Activated CD8-positive, alpha-beta memory T cell treated with anti-CD3 and anti-CD28 coated beads, Interleukin-2, amount 50 U/mL, for 1 hour (primary cell): ENCODE measurements at regions not wholly inside any gene's neighbourhood (a gene's known extent, or its start where the extent isn't known, plus 50 kb on each side); places are given as distances from the start of the nearest gene placed in this dataset.

Experiments
- DNase-seq: peaks from one replicate; pipeline ENCODE4 v3.0.0-alpha.2; 2020; ENCODE audit errors: extremely low read depth

DNA sequence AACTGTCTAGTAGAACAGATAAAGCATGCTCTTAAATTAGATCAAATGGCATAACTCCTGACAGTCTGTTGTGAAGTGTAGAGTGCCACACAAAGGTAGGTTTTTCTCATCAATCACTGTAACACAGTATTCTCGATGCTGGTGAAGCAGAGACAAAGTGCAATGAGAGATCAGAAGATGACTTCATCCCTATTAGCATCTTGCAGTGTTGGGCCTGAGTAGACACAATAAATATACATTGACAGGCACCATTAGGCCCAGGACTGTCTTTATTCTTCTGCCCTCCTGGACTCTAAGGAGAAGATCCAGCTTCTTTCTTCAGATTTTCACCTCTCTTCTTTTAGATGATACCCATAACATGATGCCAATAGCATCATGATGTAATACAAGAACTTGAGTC, 478.0 kb upstream of the TENM4 start:
- DNase-seq: no peak

DNA sequence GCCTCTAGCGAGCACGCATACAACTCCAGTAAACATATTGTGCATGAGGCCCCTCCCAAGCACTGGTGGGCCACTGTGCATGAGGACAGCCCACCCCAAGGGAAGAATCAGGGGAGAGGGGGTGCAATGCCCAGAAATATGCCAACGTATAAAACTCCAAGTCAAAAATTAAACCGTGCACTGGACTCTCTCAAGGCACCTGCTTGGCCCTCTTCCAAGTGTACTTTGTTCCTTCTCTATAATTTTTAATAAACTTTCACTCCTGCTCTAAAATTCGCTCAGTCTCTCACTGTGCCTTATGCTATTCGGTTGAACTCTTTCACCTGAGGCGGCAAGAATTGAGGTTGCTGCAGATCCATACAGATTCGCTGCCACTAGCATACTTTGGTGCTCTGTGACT, 465.3 kb upstream of the TENM4 start:
- DNase-seq: no peak

DNA sequence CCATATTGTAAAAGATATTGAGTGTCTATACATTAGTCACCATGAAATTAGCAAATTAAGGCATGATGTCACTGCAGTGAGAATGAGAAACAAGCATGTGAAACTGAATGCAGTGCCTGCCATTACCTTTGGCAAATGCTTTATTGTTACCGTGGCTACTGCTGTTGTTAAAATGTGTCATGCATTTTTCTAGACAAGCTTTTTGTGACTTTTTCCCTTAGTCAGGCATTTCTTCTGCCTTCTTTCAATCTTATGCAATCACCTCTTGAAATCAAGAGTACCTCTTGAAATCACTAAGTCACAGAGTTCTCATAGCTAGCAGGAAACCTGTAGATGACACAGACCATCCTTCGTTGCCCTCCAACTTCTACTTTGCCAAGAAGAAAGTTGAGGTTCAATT, 461.7 kb upstream of the TENM4 start:
- DNase-seq: no peak

DNA sequence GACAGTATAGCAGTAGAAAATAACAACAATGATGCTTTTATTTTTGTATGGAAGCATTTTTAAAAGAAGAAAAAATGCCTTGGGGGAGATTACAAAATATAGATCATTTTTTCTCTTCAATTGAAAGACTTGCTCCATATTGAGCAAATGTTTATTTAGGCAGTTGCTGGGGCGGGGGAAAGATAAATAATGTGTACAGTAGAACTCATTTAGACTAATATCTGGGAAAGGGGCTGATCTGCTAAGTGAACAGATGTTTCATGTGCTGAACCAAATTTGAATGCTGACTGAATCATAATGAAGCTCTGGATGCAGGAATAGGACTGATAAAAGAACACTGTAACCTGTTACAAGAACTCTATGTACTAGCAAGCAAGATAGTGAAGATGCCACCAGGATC, 457.1 kb upstream of the TENM4 start:
- no peak for DNase-seq

DNA sequence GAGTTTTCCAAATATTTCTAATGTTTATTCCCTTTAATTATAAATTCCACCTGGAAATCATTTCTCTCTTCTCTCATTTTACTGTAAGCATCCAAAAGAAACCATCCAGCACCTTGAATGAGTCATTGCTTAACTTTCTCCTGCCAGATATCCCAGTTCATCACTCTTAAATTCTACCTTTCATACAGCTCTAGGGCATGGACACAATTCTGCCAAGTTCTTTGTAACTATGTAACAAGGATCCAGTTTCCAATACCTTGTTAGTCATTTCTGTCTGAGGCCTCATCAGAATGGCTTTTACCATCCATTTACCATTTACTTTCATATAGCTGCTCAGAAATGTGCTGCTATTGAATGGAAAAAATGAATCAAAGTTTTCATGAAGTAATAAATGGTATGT, 455.4 kb upstream of the TENM4 start:
- no peak for DNase-seq

DNA sequence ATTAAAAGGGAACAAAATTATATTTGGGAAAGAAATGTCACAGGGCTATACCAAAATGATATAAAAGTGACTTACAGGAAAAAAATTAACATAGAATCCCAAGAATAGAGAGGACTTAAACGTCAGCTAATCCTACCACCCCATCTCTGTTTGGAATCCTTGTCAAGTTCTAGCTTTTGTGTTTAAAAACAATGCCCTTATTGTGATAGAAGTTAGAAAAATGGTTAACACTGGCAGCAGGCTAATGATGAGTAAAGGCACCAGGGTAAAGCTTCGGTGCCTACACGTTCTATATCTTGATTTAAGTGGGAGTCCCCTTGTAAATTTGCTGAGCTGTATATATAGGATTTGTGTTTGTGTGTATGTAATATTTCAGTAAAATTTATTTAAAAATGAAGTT, 453.3 kb upstream of the TENM4 start:
- no peak for DNase-seq

DNA sequence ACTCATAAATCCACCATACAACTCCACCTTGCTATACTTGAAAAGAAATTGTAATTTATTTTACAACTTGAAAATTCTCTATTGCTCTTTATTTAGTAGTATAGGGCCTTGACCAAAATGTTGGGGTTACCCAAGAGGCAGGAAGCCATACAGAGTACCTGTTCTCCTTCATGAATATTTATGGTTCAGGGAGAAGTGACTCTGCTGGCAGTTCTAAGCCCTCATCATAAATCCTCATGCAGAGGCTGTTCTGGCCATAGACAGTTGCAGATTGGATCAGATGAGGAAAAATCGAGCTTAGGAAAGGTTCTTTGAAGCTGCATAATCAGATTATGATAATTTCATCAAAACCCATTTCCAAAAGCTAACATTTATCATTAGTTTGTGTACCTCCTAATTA, 449.4 kb upstream of the TENM4 start:
- DNase-seq: no peak

DNA sequence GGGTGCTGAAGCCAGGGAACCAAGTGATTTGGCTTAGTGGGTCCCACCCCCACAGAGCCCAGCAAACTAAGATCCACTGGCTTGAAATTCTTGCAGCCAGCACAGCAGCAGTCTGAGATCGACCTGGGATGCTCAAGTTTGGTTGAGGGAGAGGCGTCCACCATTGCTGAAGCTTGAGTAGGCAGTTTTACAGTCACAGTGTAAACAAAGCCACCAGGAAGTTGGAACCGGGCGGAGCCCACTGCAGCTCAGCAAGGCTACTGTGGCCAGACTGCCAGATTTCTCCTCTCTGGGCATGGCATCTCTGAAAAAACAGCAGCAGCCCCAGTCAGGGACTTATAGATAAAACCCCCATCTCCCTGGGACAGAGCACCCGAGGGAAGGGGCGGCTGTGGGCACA, 424.1 kb upstream of the TENM4 start:
- no peak for DNase-seq

DNA sequence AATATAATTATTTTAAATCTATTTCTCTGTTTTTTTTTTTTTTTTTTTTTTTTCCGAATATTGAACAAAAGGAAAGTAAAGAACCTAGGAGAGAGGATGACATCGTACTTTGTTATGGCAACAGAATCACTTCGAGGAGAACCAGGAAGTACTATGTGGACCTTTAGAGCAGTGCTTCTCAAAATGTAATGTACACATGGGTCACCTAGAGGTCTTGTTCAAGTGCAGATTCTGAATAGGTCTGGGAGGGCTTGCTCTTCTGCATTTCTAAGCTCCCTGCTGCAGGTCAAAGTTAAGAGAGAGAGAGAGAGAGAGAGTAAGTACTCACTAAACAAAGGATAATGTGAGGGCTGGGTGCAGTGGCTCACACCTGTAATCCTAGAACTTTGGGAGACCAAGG, 419.5 kb upstream of the TENM4 start:
- no peak for DNase-seq

DNA sequence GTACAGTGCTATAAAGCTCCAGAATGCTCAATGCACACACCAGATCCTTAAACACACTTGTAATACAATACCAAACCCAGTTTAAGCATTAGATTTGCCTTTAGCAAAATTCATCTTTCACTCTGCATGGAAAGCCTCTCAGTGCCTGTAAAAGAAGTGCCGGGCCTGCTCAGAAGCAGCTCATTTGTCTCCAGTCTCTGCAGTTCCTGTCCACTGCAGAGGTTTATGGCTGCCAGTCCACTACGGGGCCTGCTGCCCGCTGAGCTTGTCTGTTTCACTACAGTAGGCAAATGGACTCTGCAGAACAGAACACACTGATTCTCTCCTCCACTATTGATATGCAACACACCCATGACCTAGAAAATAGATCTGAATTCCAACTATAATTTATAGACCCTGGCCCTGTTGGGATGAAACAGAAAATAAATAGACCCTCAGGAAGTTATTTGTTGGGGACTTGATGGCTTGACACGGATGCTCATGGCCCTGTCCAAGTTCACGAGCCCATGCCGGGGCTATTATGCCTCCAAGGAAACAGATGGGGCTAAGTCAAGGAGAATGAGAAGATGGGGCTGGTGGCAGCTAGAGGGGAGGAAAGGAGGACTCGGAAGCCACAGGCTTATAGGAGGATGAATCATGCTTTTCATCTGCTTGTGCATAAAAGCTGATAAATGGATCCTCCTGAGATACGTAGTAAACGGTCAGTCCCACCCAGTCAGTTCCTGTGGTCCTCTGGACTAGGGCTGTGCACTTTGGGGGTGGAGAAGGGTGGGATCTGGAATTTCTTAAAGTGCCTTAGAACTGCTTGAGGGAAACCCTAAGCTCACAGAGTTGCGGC, 416.8 kb upstream of the TENM4 start:
- no peak for DNase-seq

DNA sequence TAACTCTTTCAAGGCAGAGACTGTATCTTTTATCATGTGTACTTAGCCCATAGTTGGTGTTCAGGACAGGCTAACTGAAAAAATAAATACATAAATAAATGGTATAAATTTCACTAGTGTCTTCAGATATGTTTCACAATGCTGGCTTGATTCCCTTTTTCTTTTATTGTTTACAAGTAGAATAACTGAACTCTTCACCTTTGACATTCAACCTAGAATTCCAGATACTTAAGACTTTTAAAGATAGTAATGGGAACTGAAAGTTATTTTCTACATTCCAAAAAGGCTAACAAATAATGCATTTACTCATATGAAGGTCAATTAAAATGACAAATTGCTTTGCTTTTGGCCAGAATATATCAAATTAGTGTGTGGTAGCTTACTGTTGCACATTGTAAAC, 411.3 kb upstream of the TENM4 start:
- no peak for DNase-seq

DNA sequence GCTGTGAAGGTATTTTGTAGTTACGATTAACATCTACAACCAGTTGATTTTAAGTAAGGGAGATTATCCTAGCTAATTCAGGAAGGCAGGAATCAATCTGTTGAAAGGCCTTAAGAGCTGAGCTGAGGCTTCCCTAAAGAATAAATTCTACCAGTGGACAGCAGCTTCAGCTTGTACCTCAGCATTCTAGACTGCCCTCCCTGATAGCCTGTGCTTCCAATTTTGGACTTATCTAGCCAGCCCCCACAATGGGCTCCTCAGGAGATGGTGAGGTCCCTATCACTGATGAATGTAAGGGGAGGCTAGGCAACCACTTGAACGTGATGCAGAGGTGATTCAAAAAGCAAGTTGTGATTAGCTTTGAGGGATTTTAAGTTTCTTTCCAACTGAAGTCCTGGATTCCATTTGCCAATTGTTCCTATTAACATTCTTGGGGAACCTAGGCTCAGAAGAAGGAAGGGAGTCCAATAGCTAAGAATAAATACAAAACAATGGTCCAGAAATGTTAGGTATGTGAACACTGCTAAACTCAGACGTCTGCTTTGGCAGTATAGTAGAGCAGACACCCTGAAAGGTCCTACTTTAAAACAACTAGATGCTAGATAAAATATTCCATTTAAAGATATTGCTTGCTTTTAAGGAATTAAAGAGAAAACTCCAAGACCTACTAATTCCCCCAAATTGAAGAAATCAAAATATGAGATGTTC, 404.3 kb upstream of the TENM4 start:
- DNase-seq: no peak

DNA sequence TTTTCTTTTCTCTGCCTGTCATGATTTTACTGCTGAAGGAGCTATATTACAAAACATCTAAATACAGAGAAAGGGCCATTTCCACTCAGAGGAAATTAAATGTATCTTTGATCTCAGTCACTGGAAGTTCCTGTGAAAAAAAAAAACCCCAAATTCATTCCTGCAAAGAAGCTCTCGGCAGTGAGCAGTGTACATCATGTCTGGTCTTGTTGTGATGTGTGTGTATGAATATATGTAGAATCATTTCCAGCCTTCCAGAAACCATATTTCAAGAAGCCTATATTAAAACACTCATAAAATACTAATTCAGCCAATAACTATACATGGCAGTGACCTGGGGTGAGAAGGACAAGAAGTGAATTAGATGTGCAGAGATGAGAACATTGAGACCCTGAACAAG, 393.2 kb upstream of the TENM4 start:
- no peak for DNase-seq

DNA sequence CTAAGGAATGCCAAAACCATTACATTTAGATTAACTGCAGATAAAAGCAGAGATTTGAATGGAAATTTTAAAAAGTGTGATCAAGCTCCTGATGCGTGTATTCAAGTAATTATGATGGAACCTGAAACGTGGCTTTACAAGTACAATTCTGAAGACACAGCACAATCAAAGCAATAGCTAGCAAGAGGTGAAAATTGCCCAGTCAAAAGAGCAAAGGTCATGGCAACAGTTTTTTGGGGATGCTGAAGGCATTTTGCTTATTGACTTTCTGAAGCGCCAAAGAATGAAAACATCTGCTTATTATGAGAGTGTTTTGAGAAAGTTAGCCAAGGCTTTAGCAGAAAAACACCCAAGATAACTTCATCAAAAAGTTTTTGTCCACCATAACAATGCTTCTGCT, 389.6 kb upstream of the TENM4 start:
- DNase-seq: no peak

DNA sequence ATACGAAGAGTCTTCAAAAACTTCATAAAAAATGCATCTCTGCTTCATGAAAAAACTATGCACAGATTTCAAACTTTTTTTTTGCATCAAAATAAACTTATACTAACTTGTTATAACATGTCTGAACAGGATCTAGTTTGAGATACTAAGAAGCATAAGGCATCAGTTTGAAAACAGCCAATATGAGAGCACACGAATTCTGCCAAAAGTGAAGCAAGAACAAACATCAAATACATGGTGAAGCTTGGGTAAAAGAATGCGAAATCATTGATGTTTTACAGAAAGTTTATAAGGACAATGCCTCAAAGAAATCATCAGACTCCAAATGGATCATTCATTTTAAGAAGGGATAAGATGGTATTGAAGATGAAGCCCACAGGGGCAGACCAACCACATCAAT, 389.1 kb upstream of the TENM4 start:
- no peak for DNase-seq

DNA sequence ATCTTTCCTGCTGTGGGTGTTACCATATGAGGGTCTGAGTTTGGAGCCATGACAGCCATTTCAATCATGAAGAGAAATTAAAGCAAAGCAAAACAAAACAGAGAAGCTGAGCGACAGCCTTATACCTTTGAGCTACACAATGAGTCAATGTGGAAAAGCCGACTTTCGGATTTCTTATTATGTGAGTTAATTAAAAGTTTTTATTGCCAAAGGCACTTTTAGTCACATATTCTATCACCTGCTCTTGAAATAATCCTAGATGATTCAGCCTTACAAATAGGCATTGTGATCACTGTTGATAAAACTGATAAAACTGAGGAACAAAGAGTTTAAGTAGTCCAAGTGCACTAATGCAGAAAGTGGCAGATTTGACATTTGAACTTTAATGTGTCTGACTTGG, 381.9 kb upstream of the TENM4 start:
- DNase-seq: no peak

DNA sequence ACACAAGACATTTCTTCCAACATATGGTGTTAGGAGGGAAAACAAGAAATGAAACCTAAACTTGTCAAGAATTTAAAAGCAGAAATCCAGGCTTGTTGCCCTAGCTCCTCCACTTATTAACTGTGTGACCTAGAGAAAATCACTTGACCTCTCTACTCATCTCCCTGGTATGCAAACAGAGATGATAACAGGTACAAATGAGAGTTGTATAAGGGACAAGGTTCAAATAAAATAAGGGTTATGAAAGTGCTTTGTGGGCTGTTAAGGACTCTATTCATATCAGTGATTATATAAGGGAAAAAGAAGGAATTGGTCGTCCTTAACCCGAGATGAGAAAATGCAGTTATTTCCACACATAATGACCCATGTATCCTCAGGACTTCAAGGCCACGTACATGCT, 372.7 kb upstream of the TENM4 start:
- DNase-seq: no peak

DNA sequence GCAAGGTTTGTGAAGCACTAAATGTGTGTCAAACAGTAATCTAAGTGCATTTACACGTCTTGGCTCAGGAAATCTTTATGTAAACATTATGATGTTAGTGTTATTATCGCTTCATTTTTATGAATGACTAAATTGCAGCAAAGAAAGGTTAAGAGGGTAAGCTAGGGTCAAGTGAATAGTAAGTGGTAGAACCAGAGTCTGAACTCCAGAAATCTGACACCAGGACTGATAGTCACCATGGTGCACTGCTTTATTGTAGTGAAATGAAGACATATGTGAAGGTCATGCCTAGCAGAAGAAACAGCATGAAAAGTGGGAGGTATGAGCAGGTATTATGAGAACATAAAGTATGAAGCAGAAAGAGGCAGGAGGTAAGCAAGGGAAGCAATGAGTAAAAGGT, 368.7 kb upstream of the TENM4 start:
- no peak for DNase-seq

DNA sequence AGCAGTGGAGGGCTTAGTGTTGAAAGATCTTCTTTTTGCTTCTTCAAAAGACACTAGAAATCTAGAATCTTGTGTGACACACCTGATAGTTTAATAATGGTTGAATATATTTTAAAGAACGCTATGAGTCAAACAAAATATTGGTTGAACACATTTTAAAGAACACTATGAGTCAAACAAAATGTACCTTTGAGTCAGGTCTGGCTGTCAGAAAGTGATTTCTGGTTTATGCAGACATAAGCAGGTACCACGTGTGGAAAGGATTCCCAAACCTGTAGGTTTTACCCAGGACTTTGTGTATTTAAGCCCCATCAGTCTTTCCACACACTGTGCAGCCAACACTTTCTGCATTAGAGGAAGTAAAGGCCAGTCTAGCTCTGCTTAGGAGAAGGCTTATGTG, 366.7 kb upstream of the TENM4 start:
- no peak for DNase-seq

DNA sequence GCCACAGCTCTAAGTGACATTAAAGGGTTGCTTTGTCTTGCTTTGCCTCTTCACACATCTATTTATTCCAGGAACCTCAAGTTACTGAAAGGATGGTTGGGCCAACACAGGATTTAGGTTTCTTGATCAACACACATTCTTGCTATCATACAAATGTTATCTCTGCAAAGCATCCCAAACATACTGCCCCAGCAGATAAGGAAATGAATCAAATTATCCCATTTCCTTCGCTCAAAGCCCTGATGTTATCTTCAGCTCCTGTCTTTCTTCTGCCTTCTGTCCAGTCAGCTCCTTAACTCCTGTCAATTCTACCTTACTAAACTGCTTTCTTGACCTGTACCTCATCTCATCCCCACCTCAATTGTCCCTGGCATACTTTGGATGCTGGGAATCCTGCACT, 355.9 kb upstream of the TENM4 start:
- DNase-seq: no peak

DNA sequence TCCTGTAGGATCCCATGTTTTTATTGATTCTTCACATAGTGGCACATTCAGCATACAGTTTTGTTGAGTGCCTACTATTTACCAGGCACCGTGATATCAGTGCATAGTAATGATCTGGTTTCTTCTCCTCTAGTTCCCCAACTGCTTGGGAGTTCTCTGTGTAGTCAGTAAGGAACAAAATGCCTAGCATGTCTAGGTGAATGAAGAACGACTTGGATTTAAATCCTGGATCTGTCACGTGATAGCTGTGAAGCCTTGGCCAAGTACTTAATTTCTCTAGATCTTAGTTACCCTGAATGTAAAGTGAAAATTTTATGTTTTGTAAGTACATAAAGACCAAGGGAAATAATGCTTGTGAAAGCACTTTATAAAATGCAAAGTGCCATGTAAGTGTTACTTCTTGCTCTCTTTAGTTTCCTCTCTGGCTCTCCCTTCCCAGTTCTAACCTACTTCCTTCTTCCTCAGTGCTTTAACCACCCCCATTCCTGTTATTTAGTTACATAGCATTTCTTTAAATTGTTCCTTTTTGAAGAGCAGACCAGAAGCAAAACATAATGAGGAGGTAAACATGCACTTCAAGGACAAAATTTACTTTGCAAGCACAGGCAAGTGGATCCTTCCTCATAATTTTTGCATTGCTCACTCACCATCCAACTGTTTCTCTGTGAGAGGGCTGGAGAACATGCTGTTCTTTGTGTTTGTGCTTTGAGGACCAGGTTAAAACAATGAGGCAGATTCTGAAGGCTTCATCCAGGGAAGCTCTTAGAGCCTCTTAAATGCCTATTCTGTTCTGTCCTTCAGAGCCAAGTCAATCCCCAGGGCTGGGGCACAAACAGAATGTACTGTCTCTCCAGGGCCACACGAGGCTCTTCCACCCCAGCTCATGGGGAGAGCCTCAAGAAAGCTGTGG, 353.9 kb upstream of the TENM4 start:
- DNase-seq: no peak

DNA sequence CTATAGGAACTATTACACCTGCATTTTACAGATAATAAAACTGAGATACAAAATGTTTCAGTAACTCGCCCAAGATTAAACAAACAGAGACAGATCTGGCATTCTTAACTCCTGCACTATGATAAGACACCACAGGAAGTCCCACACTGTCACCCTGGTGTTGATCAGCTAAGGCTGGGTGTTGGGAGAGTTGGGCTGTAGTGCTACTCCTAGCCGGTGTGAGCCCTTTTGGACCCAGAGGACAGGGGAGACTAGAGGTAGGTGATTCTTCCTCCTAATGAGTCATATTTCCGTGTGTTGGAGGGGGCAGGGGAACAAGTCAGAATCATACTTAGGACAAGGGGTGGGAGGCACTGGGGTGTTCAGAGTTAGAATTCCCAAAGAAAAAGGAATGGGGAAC, 353.2 kb upstream of the TENM4 start:
- DNase-seq: no peak

DNA sequence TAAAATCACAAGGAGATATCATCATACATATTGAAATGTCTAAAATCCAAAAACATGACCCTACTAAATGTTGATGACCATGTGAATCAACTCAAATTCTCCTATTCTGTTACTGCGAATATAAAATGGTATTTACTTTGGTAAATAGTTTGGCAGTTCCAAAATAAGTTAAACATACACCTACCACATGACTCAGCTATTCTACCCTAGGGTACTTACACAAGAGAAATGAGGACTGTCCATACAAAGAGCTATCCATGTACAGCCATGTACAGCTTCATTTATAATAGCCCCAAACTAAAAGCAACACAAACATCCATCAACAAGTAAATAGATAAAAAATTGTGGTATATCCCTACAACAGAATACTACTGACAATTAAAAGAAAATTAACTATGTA, 346.1 kb upstream of the TENM4 start:
- DNase-seq: no peak
